Upper lobe of left lung (tissue), 4 donors: ENCODE measurements at regions not wholly inside any gene's neighbourhood (a gene's known extent, or its start where the extent isn't known, plus 50 kb on each side); places are given as distances from the start of the nearest gene placed in this dataset.

Experiments used
- CTCF ChIP-seq, 6 experiments: fragments of 450-650 bp in 4 of 6; fragments of 200-600 bp in 2 of 6; sonication (generic) in 2 of 6; IDR thresholded peaks; one replicate each; pipeline ENCODE4 v1.5.1; 2016 to 2019; ENCODE audit warnings: antibody characterized with exemption in 6 of 6
- EP300 ChIP-seq, 4 donors: sonication (generic); formaldehyde crosslinking; IDR thresholded peaks; one replicate each; pipeline ENCODE4 v1.5.1; 2017; ENCODE audit warnings: antibody characterized with exemption in 4 of 4, control low read depth in 2 of 4

- TF ChIP-seq EP300 (IDR thresholded peaks at IDR 0.05): no peak
- no peak for TF ChIP-seq CTCF (IDR thresholded peaks at IDR 0.05)
Observed at GRCh38 chr5:39857041-39857440, 432.3 kb upstream of the DAB2 start.
